NCI-H1436 treated with DMSO at 0.1 percent for 48 hours (cell line): ENCODE measurements at regions not wholly inside any gene's neighbourhood (a gene's known extent, or its start where the extent isn't known, plus 50 kb on each side); places are given as distances from the start of the nearest gene placed in this dataset.

ENCODE experiments used
- DNase-seq: peaks from one replicate; lab custom pipeline; 2025; lab: John Stamatoyannopoulos, UW

GRCh38 chr18:78855188-78855587, 124.4 kb upstream of the SALL3 start:
- no peak for DNase-seq

- DNase-seq, result no peak
These were observed 122.9 kb upstream of the SALL3 start for GRCh38 chr18:78856569-78857313.

- no peak for DNase-seq
These were observed 122.1 kb upstream of the SALL3 start for GRCh38 chr18:78857314-78858150.

- DNase-seq, result no peak
These were observed 119.9 kb upstream of the SALL3 start for GRCh38 chr18:78859686-78860085.

GRCh38 chr18:78860117-78860516, 119.5 kb upstream of the SALL3 start:
- no peak for DNase-seq

GRCh38 chr18:78861116-78861515, 118.5 kb upstream of the SALL3 start:
- no peak for DNase-seq

GRCh38 chr18:78861706-78862105, 117.9 kb upstream of the SALL3 start:
- no peak for DNase-seq

- no peak for DNase-seq
These were observed 117.2 kb upstream of the SALL3 start for GRCh38 chr18:78862395-78862794.

GRCh38 chr18:78865056-78865598, 114.5 kb upstream of the SALL3 start:
- no peak for DNase-seq

GRCh38 chr18:78865771-78866310, 113.8 kb upstream of the SALL3 start:
- DNase-seq, result no peak

- DNase-seq, result no peak
These were observed 112.5 kb upstream of the SALL3 start for GRCh38 chr18:78867131-78867530.

- DNase-seq, result no peak
These were observed 111.0 kb upstream of the SALL3 start for GRCh38 chr18:78868330-78869316.

GRCh38 chr18:78871618-78872017, 108.0 kb upstream of the SALL3 start:
- no peak for DNase-seq

- DNase-seq, result no peak
These were observed 105.6 kb upstream of the SALL3 start for GRCh38 chr18:78873926-78874500.

- DNase-seq, result no peak
These were observed 104.4 kb upstream of the SALL3 start for GRCh38 chr18:78875016-78875777.

- DNase-seq, result no peak
These were observed 103.6 kb upstream of the SALL3 start for GRCh38 chr18:78875778-78876650.

GRCh38 chr18:78876868-78877267, 102.8 kb upstream of the SALL3 start:
- DNase-seq, result no peak

- no peak for DNase-seq
These were observed 101.3 kb upstream of the SALL3 start for GRCh38 chr18:78878335-78878734.
